ENCODE measurements at regions not wholly inside any gene's neighbourhood (a gene's known extent, or its start where the extent isn't known, plus 50 kb on each side); places are given as distances from the start of the nearest gene placed in this dataset.

- H3K4me1 ChIP-seq (replicated peaks in 1 of 2) = no peaks in the 10 kb centered on the region
- H3K27me3 ChIP-seq = no peaks in the 10 kb centered on the region
- H3K4me3 ChIP-seq = no peak overlapping the region
- no peak overlapping the region for H3K27ac ChIP-seq
- 85 to 96% (median 88%) methylated on average over 4 of the region's 4 CpGs for WGBS, 4 donors
- no peak for TF ChIP-seq CTCF (IDR thresholded peaks at IDR 0.05)
- no peak for TF ChIP-seq POLR2A (IDR thresholded peaks at IDR 0.05)
- intact Hi-C loops (cut with DNase I) = no loop called here
- H3K9me3 ChIP-seq (replicated peaks in 1 of 3) = no peaks in the 10 kb centered on the region
- H3K36me3 ChIP-seq (replicated peaks in 1 of 2) = no peaks in the 10 kb centered on the region
- DNase-seq = no peak
Measured at GRCh38 chr6:81832304-81832703, 79.8 kb upstream of the TENT5A start.

GRCh38 chr6:81831274-81831673, 78.8 kb upstream of the TENT5A start:
- Histone ChIP-seq H3K27ac (no peak overlapping the region), H3K27me3 (no peaks in the 10 kb centered on the region), H3K4me3 (no peak overlapping the region), H3K9me3 (replicated peaks in 1 of 3) (peaks cover 0 to under 1% (median 0%) of the 10 kb centered on the region in 3 donors), H3K36me3 (replicated peaks in 1 of 2) (no peaks in the 10 kb centered on the region), H3K4me1 (replicated peaks in 1 of 2) (no peaks in the 10 kb centered on the region)
- no peak for DNase-seq
- WGBS, 4 donors = 66 to 77% (median 71%) methylated on average over 5 of the region's 5 CpGs
- no peak for TF ChIP-seq POLR2A (IDR thresholded peaks at IDR 0.05)
- TF ChIP-seq CTCF (IDR thresholded peaks at IDR 0.05) = no peak
- intact Hi-C loops (cut with DNase I) = no loop called here

GRCh38 chr6:81826784-81827183, 74.3 kb upstream of the TENT5A start:
- no peak overlapping the region for H3K27ac ChIP-seq
- no peaks in the 10 kb centered on the region for H3K4me1 ChIP-seq (replicated peaks in 1 of 2)
- no peak for TF ChIP-seq POLR2A (IDR thresholded peaks at IDR 0.05)
- TF ChIP-seq CTCF (IDR thresholded peaks at IDR 0.05) = no peak
- no peak overlapping the region for H3K4me3 ChIP-seq
- no peaks in the 10 kb centered on the region for H3K36me3 ChIP-seq (replicated peaks in 1 of 2)
- H3K27me3 ChIP-seq = no peaks in the 10 kb centered on the region
- intact Hi-C loops (cut with DNase I) = no loop called here
- no peak for DNase-seq
- peaks cover 0 to 6% (median 0%) of the 10 kb centered on the region in 3 donors for H3K9me3 ChIP-seq (replicated peaks in 1 of 3)
- WGBS, 4 donors = 0 to 31% (median 1%) methylated on average over 1 of the region's 1 CpG

- H3K27ac ChIP-seq = no peak overlapping the region
- no peak overlapping the region for H3K4me3 ChIP-seq
- intact Hi-C loops (cut with DNase I) = no loop called here
- no peaks in the 10 kb centered on the region for H3K4me1 ChIP-seq (replicated peaks in 1 of 2)
- H3K36me3 ChIP-seq (replicated peaks in 1 of 2) = no peaks in the 10 kb centered on the region
- DNase-seq = no peak
- peaks cover 0 to 6% (median 0%) of the 10 kb centered on the region in 3 donors for H3K9me3 ChIP-seq (replicated peaks in 1 of 3)
- no peaks in the 10 kb centered on the region for H3K27me3 ChIP-seq
- WGBS, 4 donors = 73 to 80% (median 77%) methylated on average over 3 of the region's 3 CpGs
- TF ChIP-seq POLR2A (IDR thresholded peaks at IDR 0.05) (no peak), CTCF (IDR thresholded peaks at IDR 0.05) (no peak)
Measured at GRCh38 chr6:81822568-81822967, 70.1 kb upstream of the TENT5A start.
